K562 (cell line): ENCODE measurements at regions not wholly inside any gene's neighbourhood (a gene's known extent, or its start where the extent isn't known, plus 50 kb on each side); places are given as distances from the start of the nearest gene placed in this dataset.

Source experiments
- ATF7 ChIP-seq: fragments of 450-650 bp; IDR thresholded peaks from 2 replicates; pipeline ENCODE4 v1.7.1; 2014; ENCODE audit warnings: mild to moderate bottlenecking, moderate library complexity
- CBX2 ChIP-seq: fragments of 200-600 bp; sonication (generic); IDR thresholded peaks from one replicate; pipeline ENCODE4 v1.6.1; 2012; ENCODE audit warnings: mild to moderate bottlenecking, low read length, inconsistent platforms; ENCODE audit not compliant: insufficient read depth, poor library complexity, severe bottlenecking
- CTCF ChIP-seq, 3 experiments: IDR thresholded peaks in 2 of 3; conservative IDR thresholded peaks in 1 of 3; 2 replicates each; pipeline ENCODE4 v1.5.1; 2011 to 2012; ENCODE audit warnings: low read length in 3 of 3, mild to moderate bottlenecking in 3 of 3, control low read depth in 2 of 3, improper control_type of control experiment in 1 of 3, inconsistent platforms in 1 of 3, low read depth in 1 of 3, mixed read lengths in 1 of 3, moderate library complexity in 1 of 3; ENCODE audit not compliant: insufficient read depth in 2 of 3
- MAFK ChIP-seq: IDR thresholded peaks from 2 replicates; pipeline ENCODE4 v1.6.1; 2011; ENCODE audit warnings: low read length, improper control_type of control experiment
- PRMT5 ChIP-seq: sonication (generic); formaldehyde crosslinking; IDR thresholded peaks from 2 replicates; pipeline ENCODE4 v1.5.0; 2020; ENCODE audit warnings: missing genetic modification reagents
- RCOR1 ChIP-seq, 2 experiments: IDR thresholded peaks; 2 replicates each; pipeline ENCODE4 v1.6.1; 2012; ENCODE audit warnings: low read depth in 2 of 2, low read length in 2 of 2, borderline replicate concordance in 1 of 2, improper control_type of control experiment in 1 of 2
- RFX5 ChIP-seq: IDR thresholded peaks from 2 replicates; pipeline ENCODE4 v1.6.1; 2011; ENCODE audit warnings: low read depth, mild to moderate bottlenecking, improper control_type of control experiment, low read length
- ZNF263 ChIP-seq: sonication (generic); formaldehyde crosslinking; IDR thresholded peaks from 2 replicates; pipeline ENCODE4 v1.8.0; 2022; ENCODE audit warnings: mild to moderate bottlenecking, missing genetic modification reagents, borderline replicate concordance
- ZSCAN32 ChIP-seq: fragments of 450-650 bp; formaldehyde crosslinking; IDR thresholded peaks from 2 replicates; pipeline ENCODE4 v1.4.0; 2020; ENCODE audit warnings: mild to moderate bottlenecking, moderate library complexity
- TF ChIP-seq, protein P1 (sequence below): sonication (generic); formaldehyde crosslinking; IDR thresholded peaks from 2 replicates; pipeline ENCODE4 v1.8.1; 2022; ENCODE audit warnings: missing genetic modification reagents

GRCh38 chr15:94673801-94674200 is 442.4 kb downstream of the MCTP2 start:
- TF ChIP-seq PRMT5 (CRISPR knock-in tag) (no peak), RFX5 (no peak), MAFK (no peak), ZSCAN32 (CRISPR knock-in tag) (no peak), CBX2 (no peak), ATF7 (no peak), ZNF263 (CRISPR knock-in tag) (no peak), RCOR1 (IDR thresholded peaks at IDR 0.05; ENCODE audit: borderline replicate concordance in 1 of 2, low read depth in 2 of 2, low read length in 2 of 2) (no peak), CTCF (IDR thresholded peaks at IDR 0.05 in 2 of 3, conservative IDR thresholded peaks at IDR 0.05 in 1 of 3; ENCODE audit: insufficient read depth in 2 of 3, low read depth in 1 of 3, low read length in 3 of 3) (no peak)
- TF ChIP-seq, protein P1, sequence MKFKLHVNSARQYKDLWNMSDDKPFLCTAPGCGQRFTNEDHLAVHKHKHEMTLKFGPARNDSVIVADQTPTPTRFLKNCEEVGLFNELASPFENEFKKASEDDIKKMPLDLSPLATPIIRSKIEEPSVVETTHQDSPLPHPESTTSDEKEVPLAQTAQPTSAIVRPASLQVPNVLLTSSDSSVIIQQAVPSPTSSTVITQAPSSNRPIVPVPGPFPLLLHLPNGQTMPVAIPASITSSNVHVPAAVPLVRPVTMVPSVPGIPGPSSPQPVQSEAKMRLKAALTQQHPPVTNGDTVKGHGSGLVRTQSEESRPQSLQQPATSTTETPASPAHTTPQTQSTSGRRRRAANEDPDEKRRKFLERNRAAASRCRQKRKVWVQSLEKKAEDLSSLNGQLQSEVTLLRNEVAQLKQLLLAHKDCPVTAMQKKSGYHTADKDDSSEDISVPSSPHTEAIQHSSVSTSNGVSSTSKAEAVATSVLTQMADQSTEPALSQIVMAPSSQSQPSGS = no peak
